ENCODE measurements at regions not wholly inside any gene's neighbourhood (a gene's known extent, or its start where the extent isn't known, plus 50 kb on each side); places are given as distances from the start of the nearest gene placed in this dataset.

- no peak for DNase-seq (ENCODE audit: low read depth in 2 of 2)
Measured at GRCh38 chrX:49773993-49774392, 55.1 kb upstream of the PAGE4 start.

GRCh38 chrX:49767236-49767635 lies 61.9 kb upstream of the PAGE4 start:
- DNase-seq (ENCODE audit: low read depth in 2 of 2) = no peak

- DNase-seq (ENCODE audit: low read depth in 2 of 2) = no peak
Measured at GRCh38 chrX:49762175-49762720, 66.5 kb upstream of the PAGE1 start.

- no peak for DNase-seq (ENCODE audit: low read depth in 2 of 2)
Measured at GRCh38 chrX:49761481-49761880, 65.7 kb upstream of the PAGE1 start.

GRCh38 chrX:49760290-49760890 lies 64.6 kb upstream of the PAGE1 start:
- DNase-seq (ENCODE audit: low read depth in 2 of 2) = no peak

GRCh38 chrX:49756692-49757091 lies 60.9 kb upstream of the PAGE1 start:
- DNase-seq (ENCODE audit: low read depth in 2 of 2) = no peak

GRCh38 chrX:49754233-49754857 lies 58.6 kb upstream of the PAGE1 start:
- peak; percentile 17 to 18 for DNase-seq (ENCODE audit: low read depth in 2 of 2)

GRCh38 chrX:49753691-49754090 lies 57.9 kb upstream of the PAGE1 start:
- DNase-seq (ENCODE audit: low read depth in 2 of 2) = no peak

GRCh38 chrX:49748211-49748956 lies 52.6 kb upstream of the PAGE1 start:
- no peak for DNase-seq (ENCODE audit: low read depth in 2 of 2)

GRCh38 chrX:49746306-49746705 lies 50.5 kb upstream of the PAGE1 start:
- DNase-seq (ENCODE audit: low read depth in 2 of 2) = no peak
